SK-MEL-5 (cell line): ENCODE measurements at regions not wholly inside any gene's neighbourhood (a gene's known extent, or its start where the extent isn't known, plus 50 kb on each side); places are given as distances from the start of the nearest gene placed in this dataset.

ENCODE experiments used
- DNase-seq: peaks from one replicate; pipeline ENCODE4 v3.0.0-alpha.2; 2016; ENCODE audit warnings: low read depth, low spot score
- in situ Hi-C: cut with HindIII; loops from 2 replicates; pipeline ENCODE4 v1.10.0; 2016; ENCODE audit warnings: low sequenced_read_pairs, high pct_unique_total_duplicates, low pct_unique_long_range_greater_than_20kb

DNA sequence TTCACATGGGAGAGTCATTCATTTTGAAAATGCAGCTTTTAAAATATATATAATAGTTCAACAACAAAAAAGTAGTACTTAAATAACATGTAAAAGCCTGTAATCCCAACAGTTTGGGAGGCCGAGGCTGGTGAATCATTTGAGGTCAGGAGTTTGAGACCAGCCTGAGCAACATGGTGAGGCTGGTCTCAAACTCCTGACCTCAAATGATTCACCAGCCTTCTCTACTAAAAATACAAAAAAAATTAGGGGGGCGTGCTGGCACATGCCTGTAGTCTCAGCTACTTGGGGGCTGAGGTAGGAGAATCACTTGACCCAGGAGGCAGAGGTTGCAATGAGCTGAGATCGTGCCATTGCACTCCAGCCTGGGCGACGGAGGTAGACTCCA, 256.3 kb upstream of the RGS6 start:
- no peak for DNase-seq
- in situ Hi-C loops, result no loop called here

DNA sequence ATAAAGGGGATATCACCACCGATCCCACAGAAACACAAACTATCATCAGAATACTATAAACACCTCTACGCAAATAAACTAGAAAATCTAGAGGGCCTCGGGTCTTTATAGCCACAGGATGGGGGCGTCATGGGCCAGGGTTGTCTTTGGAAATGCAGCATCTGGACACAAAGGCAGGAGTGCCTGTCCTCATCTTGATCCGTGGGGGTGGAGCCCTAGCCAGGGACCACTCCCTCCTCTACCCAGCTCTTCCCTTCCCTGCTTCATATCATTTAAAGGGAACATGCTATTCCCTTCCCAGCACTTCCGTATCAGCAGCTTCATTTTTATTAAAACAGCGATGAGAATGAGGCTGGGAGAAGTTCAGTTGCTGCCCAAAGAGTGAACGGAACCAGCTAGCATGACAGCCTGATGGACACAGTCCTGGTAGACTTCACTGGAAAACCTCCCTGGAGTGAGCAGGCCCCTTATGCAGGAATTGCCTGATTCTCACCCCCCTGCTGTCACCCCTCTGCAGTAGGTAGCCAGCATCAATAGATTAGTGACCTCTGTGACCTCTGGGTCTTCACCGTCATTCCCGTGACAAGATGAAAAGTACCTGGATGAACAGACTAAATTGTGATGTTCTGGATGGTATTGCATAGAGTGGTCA, 251.4 kb upstream of the RGS6 start:
- in situ Hi-C loops, result no loop called here
- no peak for DNase-seq

DNA sequence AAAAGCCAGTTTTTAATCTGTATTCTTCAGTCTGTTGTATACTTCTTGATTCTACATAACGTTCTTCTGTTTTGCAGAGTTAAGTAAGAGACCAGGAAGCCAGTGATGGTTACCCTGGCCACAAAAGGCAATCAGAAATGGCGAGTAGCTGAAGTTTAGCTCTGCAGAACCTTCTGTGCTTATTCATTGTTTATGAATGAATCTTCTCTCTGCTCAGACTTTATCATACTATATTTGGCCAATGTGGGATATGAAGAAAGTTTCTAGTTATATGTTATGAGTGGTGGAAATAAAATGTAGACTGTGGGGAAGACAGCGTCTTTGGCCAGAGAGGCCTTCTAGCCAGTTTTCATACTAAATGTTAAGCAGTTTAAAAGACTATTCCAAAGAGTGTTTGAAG, 249.9 kb upstream of the RGS6 start:
- in situ Hi-C loops, result no loop called here
- no peak for DNase-seq

DNA sequence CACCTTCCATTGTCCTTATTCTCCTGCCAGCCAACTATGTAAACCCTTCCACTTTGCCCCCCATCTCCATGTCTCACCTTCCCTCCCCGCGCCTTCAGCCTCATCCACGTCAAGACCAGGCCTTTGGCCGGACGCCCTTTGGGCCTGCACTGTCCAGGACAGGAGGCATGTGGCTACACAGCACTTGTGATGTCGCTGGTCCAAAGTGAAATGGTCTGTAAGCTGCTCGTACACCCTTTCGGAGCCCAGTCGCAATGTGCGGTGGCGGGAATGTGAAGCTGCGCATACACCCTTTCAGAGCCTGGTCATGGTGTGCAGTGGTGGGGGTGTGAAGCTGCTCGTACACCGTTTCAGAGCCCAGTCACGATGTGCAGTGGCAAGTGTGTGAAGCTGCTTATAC, 247.9 kb upstream of the RGS6 start:
- DNase-seq, result no peak
- in situ Hi-C loops, result no loop called here

DNA sequence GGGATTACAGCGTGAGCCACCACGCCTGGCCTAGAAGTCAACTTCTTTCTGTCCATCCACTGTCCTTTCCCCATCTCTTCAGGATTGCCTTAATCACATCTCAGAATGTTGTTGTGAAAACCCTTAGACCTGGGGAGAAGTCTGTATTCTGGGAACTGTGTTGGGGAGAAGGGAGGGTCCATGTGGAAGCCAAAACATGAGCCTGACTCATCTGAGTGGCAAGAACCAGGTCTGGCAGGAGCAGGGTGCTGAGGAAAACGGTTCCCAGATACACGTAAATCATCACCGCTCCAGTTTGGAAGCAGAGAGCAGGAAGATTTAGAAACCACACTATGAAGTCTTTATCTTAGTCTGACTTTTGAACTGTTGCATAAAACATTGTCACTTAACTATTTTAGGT, 245.6 kb upstream of the RGS6 start:
- no peak for DNase-seq
- in situ Hi-C loops, result no loop called here

GRCh38 chr14:71687166-71687831, 244.9 kb upstream of the RGS6 start:
- DNase-seq, result no peak
- in situ Hi-C loops, result no loop called here

DNA sequence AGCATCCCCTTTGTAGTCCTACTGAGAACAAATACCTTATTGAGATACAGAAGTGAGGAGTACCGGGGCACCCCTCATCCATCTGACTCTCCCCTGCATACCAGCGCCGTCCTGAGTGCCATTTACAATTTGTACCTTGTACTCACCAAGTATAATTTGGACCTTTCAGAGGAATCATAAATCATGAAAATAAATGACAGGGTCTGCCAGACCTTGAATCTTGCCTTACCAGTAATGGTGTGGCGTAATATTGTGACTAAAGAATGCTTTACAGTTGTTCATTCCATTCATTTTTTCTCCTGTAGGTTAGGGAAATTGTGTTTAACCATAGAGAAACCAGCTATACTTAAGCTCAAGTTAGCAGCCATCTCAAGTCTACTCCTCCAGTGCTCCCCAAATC, 243.7 kb upstream of the RGS6 start:
- DNase-seq, result no peak
- in situ Hi-C loops, result no loop called here

DNA sequence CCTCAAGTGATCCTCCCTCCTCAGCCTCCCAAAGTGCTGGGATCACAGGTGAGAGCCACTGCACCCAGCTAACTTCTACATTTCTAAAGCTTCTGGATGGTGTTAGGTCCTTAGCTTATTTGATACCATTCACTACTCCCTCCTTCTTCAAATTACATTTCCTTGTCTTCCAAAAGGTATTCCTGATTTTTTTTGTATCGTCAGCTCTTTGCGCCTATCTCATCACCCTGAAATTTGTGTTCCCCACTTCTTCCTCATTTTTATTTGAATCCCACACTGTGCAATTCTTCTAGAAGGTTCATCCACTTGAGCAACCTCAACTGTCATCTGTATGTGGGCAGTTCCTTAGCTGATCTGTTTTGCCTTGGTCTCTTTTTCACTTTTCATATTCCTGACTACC, 241.8 kb upstream of the RGS6 start:
- in situ Hi-C loops, result no loop called here
- DNase-seq, result no peak

GRCh38 chr14:71692496-71692895, 239.7 kb upstream of the RGS6 start:
- in situ Hi-C loops, result no loop called here
- no peak for DNase-seq

DNA sequence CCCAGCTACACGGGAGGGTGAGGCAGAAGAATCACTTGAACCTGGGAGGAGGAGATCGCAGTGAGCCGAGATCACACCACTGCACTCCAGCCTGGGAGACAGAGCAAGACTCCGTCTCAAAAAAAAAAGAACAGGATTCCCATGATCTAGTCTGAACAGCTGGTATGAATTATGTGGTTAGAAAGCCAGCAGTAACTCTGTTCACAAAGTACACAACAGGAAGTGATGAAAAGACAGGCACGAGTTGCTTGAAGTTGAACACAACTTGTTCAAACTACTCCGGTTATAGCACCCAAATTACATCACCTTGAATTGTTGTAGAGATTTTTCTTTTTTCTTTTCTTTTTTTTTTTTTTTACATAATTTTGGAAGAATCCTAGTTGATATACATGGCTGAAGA, 238.8 kb upstream of the RGS6 start:
- in situ Hi-C loops, result no loop called here
- no peak for DNase-seq

DNA sequence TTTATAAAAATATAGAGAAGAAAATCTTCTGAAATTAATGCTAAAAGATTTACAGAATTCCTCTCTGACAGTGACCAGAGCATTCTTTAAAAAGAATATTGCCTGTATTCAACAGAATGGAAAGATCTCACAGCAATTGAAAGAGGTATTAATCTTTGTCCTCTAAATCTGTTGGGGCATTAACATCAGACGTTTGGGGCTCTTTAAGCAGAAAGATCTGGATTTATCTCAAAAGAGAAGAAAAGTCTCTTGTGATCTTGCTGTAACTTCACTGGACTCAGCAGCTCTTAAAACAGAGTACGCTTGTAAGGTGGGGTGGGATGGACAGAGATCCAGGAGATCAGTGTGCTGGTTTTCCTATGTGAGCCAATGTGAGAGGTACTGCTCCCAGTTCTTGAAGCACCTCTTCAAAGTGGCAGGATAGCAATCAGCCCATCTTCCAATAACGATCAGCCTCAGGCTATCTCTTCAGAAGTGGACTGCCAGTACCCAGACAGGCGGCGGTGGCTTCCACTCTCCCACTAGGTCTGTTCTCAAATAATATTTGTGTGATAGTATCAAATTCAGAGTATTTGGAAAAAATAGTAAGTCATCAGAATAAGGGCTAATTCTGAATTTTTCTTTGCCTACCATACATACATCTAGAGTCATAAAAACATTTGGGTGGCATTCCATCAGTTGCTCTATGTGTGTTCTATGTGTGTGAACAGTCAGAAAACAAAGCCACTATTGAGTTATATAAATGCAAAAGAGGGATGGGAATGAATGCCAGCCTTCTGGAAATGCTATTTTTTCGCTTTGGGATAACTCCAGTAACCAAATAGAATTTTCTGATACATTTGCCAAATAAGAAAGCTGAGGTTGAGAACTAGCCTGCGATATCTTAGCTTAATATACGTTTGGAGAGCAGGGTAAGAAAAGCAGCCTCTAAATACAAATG, 237.4 kb upstream of the RGS6 start:
- in situ Hi-C loops, result no loop called here
- peak; percentile 30 for DNase-seq

GRCh38 chr14:71695611-71696350, 236.4 kb upstream of the RGS6 start:
- in situ Hi-C loops, result no loop called here
- no peak for DNase-seq

DNA sequence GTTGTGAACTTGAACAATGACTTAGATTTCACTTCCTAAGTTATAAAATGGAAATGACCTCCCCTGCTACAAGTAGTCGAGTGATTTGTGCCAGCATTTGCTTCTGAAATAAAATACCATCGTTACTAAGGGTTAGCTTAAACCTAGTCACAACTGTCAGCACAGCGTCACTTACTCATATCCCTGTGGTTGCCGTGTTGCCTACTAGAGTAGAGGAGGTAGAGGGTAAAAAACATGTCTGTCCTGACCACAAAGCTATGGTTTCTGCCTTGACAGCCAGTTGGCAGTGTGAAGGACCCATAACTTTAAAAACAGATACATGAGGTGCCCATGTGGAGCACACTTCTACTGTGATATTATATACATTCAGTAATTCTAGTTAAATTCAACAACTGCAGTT, 234.2 kb upstream of the RGS6 start:
- in situ Hi-C loops, result no loop called here
- no peak for DNase-seq

DNA sequence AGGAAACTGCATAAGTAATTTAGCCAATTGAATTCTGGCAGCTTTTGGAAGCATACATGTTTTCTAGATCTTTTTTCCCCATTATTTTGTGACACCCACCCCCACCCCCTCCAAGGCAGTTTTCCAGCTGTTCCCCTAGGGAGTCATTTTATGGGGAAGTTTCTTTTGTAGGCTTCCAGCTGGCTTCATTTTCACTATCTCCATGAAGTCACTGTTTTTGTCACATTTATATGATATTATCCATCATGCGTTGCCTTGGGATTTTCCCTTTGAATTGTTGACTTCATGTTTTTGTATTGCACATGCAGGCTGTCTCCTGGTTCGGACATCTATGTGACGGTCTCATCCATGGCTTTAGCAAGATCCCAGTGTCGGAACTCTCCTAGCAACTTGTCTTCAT, 233.6 kb upstream of the RGS6 start:
- in situ Hi-C loops, result no loop called here
- DNase-seq, result no peak

- in situ Hi-C loops, result no loop called here
These were observed 230.2 kb upstream of the RGS6 start for GRCh38 chr14:71701990-71702389.

GRCh38 chr14:71702786-71703185, 229.4 kb upstream of the RGS6 start:
- DNase-seq, result no peak
- in situ Hi-C loops, result no loop called here

More at GRCh38 chr14:71701990-71702389, 230.2 kb upstream of the RGS6 start:
- no peak for DNase-seq

DNA sequence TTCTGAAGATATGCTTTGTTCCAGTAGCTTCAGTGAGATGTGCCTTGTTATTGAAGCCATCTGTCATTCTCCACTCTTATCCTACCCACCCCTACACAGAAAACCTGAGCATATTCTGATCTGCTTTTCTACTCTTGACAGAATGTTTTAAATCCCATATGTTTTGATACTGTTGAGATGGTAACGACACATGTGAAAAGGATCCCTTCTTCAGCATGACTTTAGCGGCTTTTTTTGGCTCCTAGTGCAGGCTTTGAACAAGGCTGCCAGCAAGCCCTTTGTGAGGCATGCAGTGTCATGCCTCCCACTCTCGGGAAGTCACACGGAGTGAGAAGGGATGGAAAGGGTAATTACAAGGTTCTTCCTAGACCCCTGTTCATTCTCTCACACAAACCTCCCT, 228.8 kb upstream of the RGS6 start:
- in situ Hi-C loops, result no loop called here
- no peak for DNase-seq

DNA sequence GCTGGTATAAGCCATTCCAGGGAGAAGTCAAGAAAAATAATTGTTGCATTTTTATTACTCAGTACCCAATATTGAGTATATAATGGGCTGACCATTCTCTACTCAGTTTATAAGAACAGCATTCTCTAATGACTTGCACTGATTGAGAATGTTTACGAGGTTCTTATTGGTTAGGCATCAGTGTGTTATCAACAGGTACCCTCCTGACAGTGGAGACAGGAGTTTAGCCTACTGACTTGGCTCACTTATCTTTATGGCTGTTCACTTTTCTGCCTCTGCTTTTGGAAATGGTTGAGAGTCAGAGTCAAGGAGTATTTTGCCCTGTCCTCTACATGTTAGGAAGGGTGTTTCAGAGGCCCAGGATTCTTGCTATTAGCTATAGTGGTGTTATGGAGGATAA, 228.0 kb upstream of the RGS6 start:
- in situ Hi-C loops, result no loop called here

More for the DNA sequence above, 228.0 kb upstream of the RGS6 start:
- DNase-seq, result no peak
